OCI-LY1 (cell line): ENCODE measurements at regions not wholly inside any gene's neighbourhood (a gene's known extent, or its start where the extent isn't known, plus 50 kb on each side); places are given as distances from the start of the nearest gene placed in this dataset.

ENCODE experiments used
- CTCF ChIP-seq: fragments of 200-600 bp; sonication (generic), shearing (Covaris generic); IDR thresholded peaks from 2 replicates; pipeline ENCODE4 v1.5.1; 2017; ENCODE audit warnings: mild to moderate bottlenecking, antibody characterized with exemption, low read length, moderate library complexity, mixed read lengths
- EZH2 ChIP-seq: fragments of 200-600 bp; sonication (generic), shearing (Covaris generic); IDR thresholded peaks from 2 replicates; pipeline ENCODE4 v1.8.0; 2017; ENCODE audit warnings: borderline replicate concordance, mixed run types, mild to moderate bottlenecking, antibody characterized with exemption, low read length, moderate library complexity, mixed read lengths

- TF ChIP-seq CTCF (no peak), EZH2 (no peak)
Measured at GRCh38 chr5:74995926-74996325, 56.4 kb downstream of the GCNT4 start.
